DND-41 (cell line): ENCODE measurements at regions not wholly inside any gene's neighbourhood (a gene's known extent, or its start where the extent isn't known, plus 50 kb on each side); places are given as distances from the start of the nearest gene placed in this dataset.

Experiments
- ATAC-seq: fragments of 200-7000 bp; cut with Tn5 transposase; 3 replicates; pipeline ENCODE4 v1.9.1; 2021; ENCODE audit warnings: low read depth; ENCODE audit not compliant: insufficient read depth
- DNase-seq: peaks from one replicate; pipeline ENCODE4 v3.0.0-alpha.2; 2020
- H2AFZ ChIP-seq: 2 replicates; pipeline ENCODE4 v1.6.0; 2012; ENCODE audit warnings: low read depth, low read length
- H3K27ac ChIP-seq: 2 replicates; pipeline ENCODE4 v1.5.1; 2012; ENCODE audit warnings: low read length, inconsistent platforms
- H3K27me3 ChIP-seq: fragments of 200-600 bp; sonication (generic); 2 replicates; pipeline ENCODE4 v1.6.0; 2012; ENCODE audit warnings: low read length, mild to moderate bottlenecking, inconsistent platforms; ENCODE audit not compliant: insufficient read depth, poor library complexity
- H3K36me3 ChIP-seq: 2 replicates; pipeline ENCODE4 v1.5.1; 2012; ENCODE audit warnings: low read length, inconsistent platforms; ENCODE audit not compliant: insufficient read depth
- H3K4me1 ChIP-seq: 2 replicates; pipeline ENCODE4 v1.5.1; 2012; ENCODE audit warnings: mild to moderate bottlenecking, low read length; ENCODE audit not compliant: insufficient read depth
- H3K4me2 ChIP-seq: 2 replicates; pipeline ENCODE4 v1.6.0; 2012; ENCODE audit warnings: mild to moderate bottlenecking, moderate library complexity, low read length, inconsistent platforms; ENCODE audit not compliant: insufficient read depth
- H3K4me3 ChIP-seq, 2 experiments: fragments of 200-600 bp in 1 of 2; shearing (Covaris generic) in 1 of 2; 2 replicates each; pipeline ENCODE4 v1.5.1; 2012 to 2016; ENCODE audit warnings: inconsistent platforms in 2 of 2, low read length in 2 of 2, mild to moderate bottlenecking in 2 of 2, low read depth in 1 of 2, moderate library complexity in 1 of 2
- H3K79me2 ChIP-seq: 2 replicates; pipeline ENCODE4 v1.6.0; 2012; ENCODE audit warnings: low read length, inconsistent platforms; ENCODE audit not compliant: insufficient read depth
- H3K9ac ChIP-seq: 2 replicates; pipeline ENCODE4 v1.6.0; 2012; ENCODE audit warnings: low read depth, mild to moderate bottlenecking, inconsistent platforms, low read length, moderate library complexity
- H3K9me3 ChIP-seq: 2 replicates; pipeline ENCODE4 v1.5.1; 2012; ENCODE audit warnings: low read length, moderate library complexity, mild to moderate bottlenecking, inconsistent platforms; ENCODE audit not compliant: insufficient read depth, severe bottlenecking
- H4K20me1 ChIP-seq: 2 replicates; pipeline ENCODE4 v1.6.0; 2012; ENCODE audit warnings: low read length; ENCODE audit not compliant: insufficient read depth
- EZH2 ChIP-seq: IDR thresholded peaks from 3 replicates; pipeline ENCODE4 v1.6.1; 2012; ENCODE audit warnings: borderline replicate concordance, low read depth, mild to moderate bottlenecking, moderate library complexity, low read length, inconsistent platforms; ENCODE audit not compliant: severe bottlenecking
- TF ChIP-seq, protein P1 (sequence below): IDR thresholded peaks from 2 replicates; pipeline ENCODE4 v1.5.1; 2012; ENCODE audit warnings: borderline replicate concordance, low read length, moderate library complexity, mild to moderate bottlenecking; ENCODE audit not compliant: poor library complexity, severe bottlenecking; ENCODE audit errors: extremely low read depth

DNA sequence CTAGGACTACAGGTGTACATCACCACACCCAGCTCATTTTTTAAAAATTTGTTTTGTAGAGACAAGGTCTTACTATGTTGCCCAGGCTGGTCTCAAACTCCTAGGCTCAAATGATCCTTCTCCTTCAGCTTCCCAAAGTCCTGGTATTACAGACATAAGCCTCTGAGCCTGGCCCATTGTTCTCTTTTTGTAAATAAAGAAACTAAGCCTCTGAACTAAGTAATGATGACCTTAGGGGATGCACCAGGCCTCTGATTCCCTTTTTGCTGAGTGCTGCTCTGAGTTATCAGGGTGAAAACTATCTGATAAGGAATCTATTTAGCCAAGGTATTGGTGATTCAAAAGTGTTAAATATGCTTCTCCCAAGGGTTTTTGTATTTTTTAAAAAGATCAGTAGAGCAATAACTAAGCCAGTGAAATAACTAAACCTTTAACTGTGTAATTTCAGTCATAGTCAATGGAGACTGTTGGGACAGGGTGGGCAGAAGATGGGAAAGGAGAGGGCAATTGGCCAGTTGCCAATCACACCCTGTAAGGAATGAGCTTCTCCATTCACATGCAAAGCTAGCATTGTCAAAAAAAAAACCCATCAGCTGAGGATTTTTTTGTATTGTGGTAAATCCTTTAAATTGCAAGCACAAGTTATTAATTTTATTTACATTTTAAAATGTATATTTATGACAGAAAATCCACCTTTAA, 194.8 kb upstream of the PFN2 start:
- no peak overlapping the region for H2AFZ ChIP-seq
- no peak overlapping the region for H3K4me3 ChIP-seq
- DNase-seq, result no peak
- H4K20me1 ChIP-seq, result no peaks in the 10 kb centered on the region
- H3K79me2 ChIP-seq, result no peaks in the 10 kb centered on the region
- no peaks in the 10 kb centered on the region for H3K4me1 ChIP-seq
- no peak for ATAC-seq
- no peak overlapping the region for H3K27ac ChIP-seq
- no peaks in the 10 kb centered on the region for H3K9me3 ChIP-seq
- TF ChIP-seq EZH2, result no peak
- TF ChIP-seq, protein P1, sequence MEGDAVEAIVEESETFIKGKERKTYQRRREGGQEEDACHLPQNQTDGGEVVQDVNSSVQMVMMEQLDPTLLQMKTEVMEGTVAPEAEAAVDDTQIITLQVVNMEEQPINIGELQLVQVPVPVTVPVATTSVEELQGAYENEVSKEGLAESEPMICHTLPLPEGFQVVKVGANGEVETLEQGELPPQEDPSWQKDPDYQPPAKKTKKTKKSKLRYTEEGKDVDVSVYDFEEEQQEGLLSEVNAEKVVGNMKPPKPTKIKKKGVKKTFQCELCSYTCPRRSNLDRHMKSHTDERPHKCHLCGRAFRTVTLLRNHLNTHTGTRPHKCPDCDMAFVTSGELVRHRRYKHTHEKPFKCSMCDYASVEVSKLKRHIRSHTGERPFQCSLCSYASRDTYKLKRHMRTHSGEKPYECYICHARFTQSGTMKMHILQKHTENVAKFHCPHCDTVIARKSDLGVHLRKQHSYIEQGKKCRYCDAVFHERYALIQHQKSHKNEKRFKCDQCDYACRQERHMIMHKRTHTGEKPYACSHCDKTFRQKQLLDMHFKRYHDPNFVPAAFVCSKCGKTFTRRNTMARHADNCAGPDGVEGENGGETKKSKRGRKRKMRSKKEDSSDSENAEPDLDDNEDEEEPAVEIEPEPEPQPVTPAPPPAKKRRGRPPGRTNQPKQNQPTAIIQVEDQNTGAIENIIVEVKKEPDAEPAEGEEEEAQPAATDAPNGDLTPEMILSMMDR, result no peak
- H3K36me3 ChIP-seq, result no peaks in the 10 kb centered on the region
- no peaks in the 10 kb centered on the region for H3K27me3 ChIP-seq
- H3K4me2 ChIP-seq, result no peak overlapping the region
- no peak overlapping the region for H3K9ac ChIP-seq

DNA sequence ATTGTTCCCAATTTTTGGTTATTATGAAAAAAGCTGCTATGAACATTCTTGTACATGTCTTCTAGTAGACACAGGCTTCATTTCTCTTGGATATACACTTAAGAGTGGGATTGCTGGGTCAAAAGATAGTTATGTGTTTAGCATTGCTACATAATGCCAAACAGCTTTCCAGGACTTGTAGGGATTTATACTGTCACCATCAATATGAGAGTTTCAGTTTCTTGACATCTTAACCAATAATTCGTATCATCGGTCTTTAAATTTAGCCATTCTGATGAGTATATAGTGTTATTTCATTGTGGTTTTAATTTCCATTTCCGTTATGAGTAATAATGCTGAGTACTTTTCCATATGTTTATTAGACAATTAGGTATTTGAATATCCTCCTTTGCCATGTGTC, 190.3 kb upstream of the PFN2 start:
- Histone ChIP-seq H4K20me1 (no peaks in the 10 kb centered on the region), H3K4me3 (no peak overlapping the region), H3K36me3 (no peaks in the 10 kb centered on the region), H3K27ac (no peak overlapping the region), H3K9me3 (no peaks in the 10 kb centered on the region), H3K79me2 (no peaks in the 10 kb centered on the region), H3K4me2 (no peak overlapping the region), H2AFZ (no peak overlapping the region), H3K9ac (no peak overlapping the region), H3K27me3 (no peaks in the 10 kb centered on the region), H3K4me1 (no peaks in the 10 kb centered on the region)
- DNase-seq (no peak), ATAC-seq (no peak)
- TF ChIP-seq, protein P1, result no peak
- no peak for TF ChIP-seq EZH2

DNA sequence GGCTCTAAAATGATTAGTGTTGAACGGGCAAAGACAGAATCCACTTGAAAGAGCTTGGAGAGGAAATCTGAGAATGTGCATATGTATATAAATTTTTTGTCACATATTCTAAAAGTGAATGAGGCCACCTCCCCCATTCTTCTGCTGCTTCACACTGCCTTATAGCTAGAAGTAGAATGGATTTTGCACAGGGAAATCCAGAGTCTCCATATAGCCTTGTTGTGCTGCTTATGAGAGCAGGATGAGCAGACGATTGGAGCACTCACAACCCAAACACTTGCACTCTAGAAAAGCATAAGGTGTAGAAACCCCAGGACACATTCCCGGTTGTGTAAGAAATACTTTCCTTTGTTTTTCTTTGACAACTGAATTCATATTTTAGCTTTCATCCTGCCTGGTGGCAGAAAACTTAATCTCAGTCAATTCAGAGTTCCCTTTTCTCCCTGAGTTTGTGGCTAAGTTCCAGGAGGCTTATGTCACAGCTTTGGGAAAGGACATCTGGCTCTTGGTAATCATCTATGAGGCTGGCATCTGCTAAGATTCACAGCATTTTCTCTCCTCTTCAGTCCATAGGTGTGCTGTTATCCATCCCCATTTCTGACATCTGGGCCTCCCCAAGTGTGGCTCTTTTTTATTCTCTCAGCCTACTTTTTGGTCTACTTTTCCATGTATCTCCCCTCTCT, 188.4 kb upstream of the PFN2 start:
- ATAC-seq, result no peak
- Histone ChIP-seq H4K20me1 (no peaks in the 10 kb centered on the region), H3K9me3 (no peaks in the 10 kb centered on the region), H3K4me2 (no peak overlapping the region), H3K4me1 (no peaks in the 10 kb centered on the region), H3K4me3 (no peak overlapping the region), H3K79me2 (no peaks in the 10 kb centered on the region), H3K27me3 (no peaks in the 10 kb centered on the region), H3K27ac (no peak overlapping the region), H3K9ac (no peak overlapping the region), H2AFZ (no peak overlapping the region), H3K36me3 (no peaks in the 10 kb centered on the region)
- no peak for TF ChIP-seq EZH2
- TF ChIP-seq, protein P1, result no peak
- no peak for DNase-seq
